SK-N-SH treated with all-trans-retinoic acid at 6 μM for 48 hours (cell line): ENCODE measurements at regions not wholly inside any gene's neighbourhood (a gene's known extent, or its start where the extent isn't known, plus 50 kb on each side); places are given as distances from the start of the nearest gene placed in this dataset.

ENCODE experiments used
- CREB5 ChIP-seq: fragments of 250-450 bp; sonication (Bioruptor Pico); IDR thresholded peaks from 2 replicates; pipeline ENCODE4 v1.5.1; 2020; ENCODE audit warnings: low read depth, mild to moderate bottlenecking, moderate library complexity
- CSDC2 ChIP-seq: fragments of 250-450 bp; sonication (Bioruptor Pico); IDR thresholded peaks from 2 replicates; pipeline ENCODE4 v1.5.0; 2020; ENCODE audit warnings: mild to moderate bottlenecking, moderate library complexity
- PPARA ChIP-seq: fragments of 250-450 bp; sonication (Bioruptor Pico); IDR thresholded peaks from 2 replicates; pipeline ENCODE4 v1.5.0; 2020; ENCODE audit warnings: mild to moderate bottlenecking, borderline replicate concordance
- SNAI2 ChIP-seq: fragments of 250-450 bp; sonication (Bioruptor Pico); IDR thresholded peaks from 2 replicates; pipeline ENCODE4 v1.5.0; 2020; ENCODE audit warnings: mild to moderate bottlenecking, moderate library complexity
- TCF4 ChIP-seq: fragments of 250-450 bp; sonication (Bioruptor Pico); IDR thresholded peaks from 2 replicates; pipeline ENCODE4 v1.8.0; 2021; ENCODE audit warnings: mild to moderate bottlenecking, moderate library complexity, borderline replicate concordance
- TF ChIP-seq, protein P1 (sequence below): fragments of 250-450 bp; sonication (Bioruptor Pico); IDR thresholded peaks from 2 replicates; pipeline ENCODE4 v1.8.0; 2020; ENCODE audit warnings: mild to moderate bottlenecking, moderate library complexity, borderline replicate concordance
- TF ChIP-seq, protein P2 (sequence below): fragments of 250-450 bp; sonication (Bioruptor Pico); IDR thresholded peaks from 2 replicates; pipeline ENCODE4 v1.5.0; 2020; ENCODE audit warnings: mild to moderate bottlenecking, moderate library complexity

DNA sequence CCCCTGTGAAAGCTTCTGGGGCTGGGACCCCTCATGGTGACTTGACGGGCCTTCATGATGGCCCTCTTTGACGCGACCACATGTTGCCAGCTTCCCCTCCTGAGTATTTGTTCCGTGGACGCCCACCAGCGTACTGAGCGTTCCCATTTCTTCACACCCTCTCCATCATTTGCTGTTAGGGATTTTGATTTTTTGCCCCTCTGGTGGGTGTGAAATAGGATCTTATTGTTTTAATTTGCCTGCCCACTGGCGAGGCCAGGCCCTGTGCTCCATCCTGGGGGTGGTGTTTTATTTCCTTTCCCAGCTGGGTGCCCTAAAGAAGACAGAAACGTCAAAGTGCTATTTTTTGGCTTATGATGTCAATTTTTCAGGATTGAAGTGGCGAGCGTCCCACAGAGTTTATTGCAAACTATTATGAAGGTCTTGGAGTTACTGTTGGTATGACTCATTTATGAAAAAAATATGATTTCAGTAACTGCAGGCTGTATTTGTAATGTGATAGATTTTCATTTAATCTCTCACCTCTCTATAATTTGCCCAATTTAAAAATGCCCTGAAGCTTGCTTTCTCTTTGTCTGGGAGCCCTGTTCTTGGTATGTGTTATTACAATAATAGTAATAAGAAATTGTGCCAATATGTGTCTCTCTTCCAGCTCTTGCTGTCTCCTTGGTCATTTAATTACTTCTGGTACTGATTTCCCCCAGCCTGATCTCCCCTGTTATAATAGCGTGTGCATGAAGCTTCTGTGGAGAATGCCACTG, 99.6 kb downstream of the SLC25A47 start:
- TF ChIP-seq SNAI2 (CRISPR knock-in tag): no peak
- no peak for TF ChIP-seq PPARA (CRISPR knock-in tag)
- no peak for TF ChIP-seq TCF4 (CRISPR knock-in tag)
- TF ChIP-seq CREB5 (CRISPR knock-in tag): no peak
- TF ChIP-seq, protein P1, sequence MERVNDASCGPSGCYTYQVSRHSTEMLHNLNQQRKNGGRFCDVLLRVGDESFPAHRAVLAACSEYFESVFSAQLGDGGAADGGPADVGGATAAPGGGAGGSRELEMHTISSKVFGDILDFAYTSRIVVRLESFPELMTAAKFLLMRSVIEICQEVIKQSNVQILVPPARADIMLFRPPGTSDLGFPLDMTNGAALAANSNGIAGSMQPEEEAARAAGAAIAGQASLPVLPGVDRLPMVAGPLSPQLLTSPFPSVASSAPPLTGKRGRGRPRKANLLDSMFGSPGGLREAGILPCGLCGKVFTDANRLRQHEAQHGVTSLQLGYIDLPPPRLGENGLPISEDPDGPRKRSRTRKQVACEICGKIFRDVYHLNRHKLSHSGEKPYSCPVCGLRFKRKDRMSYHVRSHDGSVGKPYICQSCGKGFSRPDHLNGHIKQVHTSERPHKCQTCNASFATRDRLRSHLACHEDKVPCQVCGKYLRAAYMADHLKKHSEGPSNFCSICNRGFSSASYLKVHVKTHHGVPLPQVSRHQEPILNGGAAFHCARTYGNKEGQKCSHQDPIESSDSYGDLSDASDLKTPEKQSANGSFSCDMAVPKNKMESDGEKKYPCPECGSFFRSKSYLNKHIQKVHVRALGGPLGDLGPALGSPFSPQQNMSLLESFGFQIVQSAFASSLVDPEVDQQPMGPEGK (CRISPR knock-in tag): no peak
- TF ChIP-seq CSDC2: no peak
- TF ChIP-seq, protein P2, sequence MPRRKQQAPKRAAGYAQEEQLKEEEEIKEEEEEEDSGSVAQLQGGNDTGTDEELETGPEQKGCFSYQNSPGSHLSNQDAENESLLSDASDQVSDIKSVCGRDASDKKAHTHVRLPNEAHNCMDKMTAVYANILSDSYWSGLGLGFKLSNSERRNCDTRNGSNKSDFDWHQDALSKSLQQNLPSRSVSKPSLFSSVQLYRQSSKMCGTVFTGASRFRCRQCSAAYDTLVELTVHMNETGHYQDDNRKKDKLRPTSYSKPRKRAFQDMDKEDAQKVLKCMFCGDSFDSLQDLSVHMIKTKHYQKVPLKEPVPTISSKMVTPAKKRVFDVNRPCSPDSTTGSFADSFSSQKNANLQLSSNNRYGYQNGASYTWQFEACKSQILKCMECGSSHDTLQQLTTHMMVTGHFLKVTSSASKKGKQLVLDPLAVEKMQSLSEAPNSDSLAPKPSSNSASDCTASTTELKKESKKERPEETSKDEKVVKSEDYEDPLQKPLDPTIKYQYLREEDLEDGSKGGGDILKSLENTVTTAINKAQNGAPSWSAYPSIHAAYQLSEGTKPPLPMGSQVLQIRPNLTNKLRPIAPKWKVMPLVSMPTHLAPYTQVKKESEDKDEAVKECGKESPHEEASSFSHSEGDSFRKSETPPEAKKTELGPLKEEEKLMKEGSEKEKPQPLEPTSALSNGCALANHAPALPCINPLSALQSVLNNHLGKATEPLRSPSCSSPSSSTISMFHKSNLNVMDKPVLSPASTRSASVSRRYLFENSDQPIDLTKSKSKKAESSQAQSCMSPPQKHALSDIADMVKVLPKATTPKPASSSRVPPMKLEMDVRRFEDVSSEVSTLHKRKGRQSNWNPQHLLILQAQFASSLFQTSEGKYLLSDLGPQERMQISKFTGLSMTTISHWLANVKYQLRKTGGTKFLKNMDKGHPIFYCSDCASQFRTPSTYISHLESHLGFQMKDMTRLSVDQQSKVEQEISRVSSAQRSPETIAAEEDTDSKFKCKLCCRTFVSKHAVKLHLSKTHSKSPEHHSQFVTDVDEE (CRISPR knock-in tag): no peak
